Fibroblast of pulmonary artery (primary cell): ENCODE measurements at regions not wholly inside any gene's neighbourhood (a gene's known extent, or its start where the extent isn't known, plus 50 kb on each side); places are given as distances from the start of the nearest gene placed in this dataset.
A peak's percentile ranks its signal among the peaks of the same experiment; 100 is the strongest.

Source experiments
- DNase-seq: peaks from one replicate; pipeline ENCODE4 v3.0.0-alpha.2; 2010; ENCODE audit warnings: low read depth
- H3K4me3 ChIP-seq: replicated peaks from 2 replicates; pipeline ENCODE4 v1.5.1; 2011; ENCODE audit warnings: low read depth, mild to moderate bottlenecking, control low read depth, low read length, moderate library complexity
- CTCF ChIP-seq: IDR thresholded peaks from 2 replicates; pipeline ENCODE4 v1.5.1; 2011; ENCODE audit warnings: mild to moderate bottlenecking, control low read depth, low read length, inconsistent platforms; ENCODE audit errors: missing control alignments

- no peak for TF ChIP-seq CTCF
- H3K4me3 ChIP-seq: no peak overlapping the region
- DNase-seq: no peak
These were observed 53.7 kb upstream of the KLF6 start for GRCh38 chr10:3838460-3839437.

- no peak for TF ChIP-seq CTCF
- no peak overlapping the region for H3K4me3 ChIP-seq
- DNase-seq: no peak
These were observed 52.8 kb upstream of the KLF6 start for GRCh38 chr10:3837647-3838459.

GRCh38 chr10:3836222-3836820 lies 51.3 kb upstream of the KLF6 start:
- DNase-seq: no peak
- TF ChIP-seq CTCF: no peak
- H3K4me3 ChIP-seq: no peak overlapping the region

GRCh38 chr10:3835770-3836169 lies 50.8 kb upstream of the KLF6 start:
- no peak overlapping the region for H3K4me3 ChIP-seq
- peak; percentile 42 for DNase-seq
- no peak for TF ChIP-seq CTCF

- DNase-seq: no peak
- no peak for TF ChIP-seq CTCF
- H3K4me3 ChIP-seq: no peak overlapping the region
These were observed 49.9 kb upstream of the KLF6 start for GRCh38 chr10:3834947-3835346.
